Hepatocyte (in vitro differentiated cells): ENCODE measurements at regions not wholly inside any gene's neighbourhood (a gene's known extent, or its start where the extent isn't known, plus 50 kb on each side); places are given as distances from the start of the nearest gene placed in this dataset.

Experiments used
- CTCF ChIP-seq: fragments of 200-600 bp; sonication (generic); IDR thresholded peaks from 2 replicates; pipeline ENCODE4 v1.5.1; 2016; ENCODE audit warnings: antibody characterized with exemption, mild to moderate bottlenecking; ENCODE audit not compliant: poor library complexity
- EZH2 ChIP-seq: fragments of 200-600 bp; sonication (generic); IDR thresholded peaks from 2 replicates; pipeline ENCODE4 v1.6.1; 2016; ENCODE audit warnings: antibody characterized with exemption, mild to moderate bottlenecking, borderline replicate concordance

- no peak for TF ChIP-seq CTCF
- TF ChIP-seq EZH2: no peak
These were observed 92.0 kb upstream of the CLCN4 start for GRCh38 chrX:10064736-10065135.
